Right kidney (tissue), 1 donor: ENCODE measurements at regions not wholly inside any gene's neighbourhood (a gene's known extent, or its start where the extent isn't known, plus 50 kb on each side); places are given as distances from the start of the nearest gene placed in this dataset.
"Not testable (repeated sequence)": the region's sequence is repeated elsewhere in the genome, so short reads cannot be mapped to it uniquely, and the experiment has no call there.

Source experiments
- DNase-seq: peaks from one replicate; pipeline ENCODE4 v3.0.0-alpha.2; 2016

- no peak for DNase-seq
Observed at GRCh38 chr6:74715355-74716085, 490.3 kb downstream of the COL12A1 start.

- no peak for DNase-seq
Observed at GRCh38 chr6:74713941-74714340, 491.9 kb downstream of the COL12A1 start.

GRCh38 chr6:74705451-74705850 lies 500.4 kb downstream of the COL12A1 start:
- DNase-seq = no peak

DNA sequence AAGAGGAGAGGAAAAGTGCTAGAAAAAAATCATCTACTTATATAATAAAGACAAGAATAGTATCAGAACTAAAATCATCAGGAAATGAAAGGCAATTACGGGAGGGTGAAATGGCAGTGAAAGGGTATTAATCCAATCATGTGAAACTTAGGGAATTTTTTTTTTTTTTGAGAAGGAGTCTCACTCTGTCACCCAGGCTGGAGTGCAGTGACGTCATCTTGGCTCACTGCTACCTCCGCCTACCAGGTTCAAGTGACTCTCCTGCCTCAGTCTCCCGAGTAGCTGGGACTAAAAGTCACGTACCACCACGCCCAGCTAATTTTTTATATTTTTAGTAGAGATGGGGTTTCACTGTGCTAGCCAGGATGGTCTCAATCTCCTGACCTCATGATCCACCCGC lies 501.3 kb downstream of the COL12A1 start:
- not testable (repeated sequence) for DNase-seq

GRCh38 chr6:74690365-74690764 lies 515.5 kb downstream of the COL12A1 start:
- no peak for DNase-seq

DNA sequence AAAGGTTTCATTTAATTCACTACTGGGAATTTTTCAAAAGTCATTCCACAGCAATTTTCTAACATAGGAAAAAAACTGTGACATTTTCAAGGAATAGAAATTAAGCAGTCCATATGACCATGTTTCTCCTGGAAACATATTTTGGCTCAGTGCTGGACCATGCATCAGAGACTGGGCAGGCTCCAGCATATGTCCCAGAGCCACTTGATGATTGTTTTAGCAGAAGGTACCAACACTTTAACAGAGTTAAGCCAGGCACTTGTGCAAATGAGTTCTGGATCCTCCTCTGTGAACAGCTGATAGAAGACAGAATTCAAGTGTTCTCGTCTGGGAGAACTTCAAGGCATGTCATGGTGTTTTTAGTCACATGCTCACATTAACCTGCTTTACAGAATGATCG lies 516.3 kb downstream of the COL12A1 start:
- no peak for DNase-seq

DNA sequence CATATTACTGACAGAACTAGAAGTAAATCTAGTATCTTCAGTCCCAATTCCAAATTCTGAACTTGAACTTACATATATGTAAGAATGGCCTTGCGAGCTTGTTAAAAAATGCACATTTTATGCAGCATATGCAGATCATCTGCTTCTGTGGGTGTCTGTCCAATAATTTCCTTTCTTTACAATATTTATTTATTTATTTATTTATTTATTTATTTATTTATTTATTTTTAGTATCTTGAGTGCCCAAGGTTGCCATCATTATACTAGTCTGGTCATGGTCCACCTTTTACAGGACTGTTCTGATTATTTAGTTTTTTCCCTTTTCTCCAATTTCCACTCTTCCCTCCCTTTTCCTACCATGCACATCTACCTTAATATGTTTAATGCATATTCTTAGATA lies 528.4 kb downstream of the COL12A1 start:
- no peak for DNase-seq

DNA sequence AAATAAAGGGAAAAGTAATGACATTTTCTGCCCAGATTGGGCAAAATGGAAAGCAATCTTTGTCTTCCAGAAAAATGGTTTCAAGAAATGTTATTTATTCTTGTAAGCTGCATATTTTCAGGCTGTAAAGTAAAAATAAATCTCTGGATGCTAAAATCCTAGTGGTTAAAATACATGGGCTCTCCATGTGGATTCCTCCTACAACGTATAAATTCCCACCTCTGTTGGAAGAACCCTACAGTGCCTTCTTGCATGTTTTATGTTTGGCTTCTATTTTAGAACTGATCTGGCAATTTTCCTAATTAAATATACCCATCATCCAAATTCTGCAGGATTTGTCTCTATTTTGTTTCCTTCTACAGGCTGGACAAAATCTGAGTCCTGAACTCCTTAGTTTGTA lies 528.9 kb downstream of the COL12A1 start:
- DNase-seq = no peak

DNA sequence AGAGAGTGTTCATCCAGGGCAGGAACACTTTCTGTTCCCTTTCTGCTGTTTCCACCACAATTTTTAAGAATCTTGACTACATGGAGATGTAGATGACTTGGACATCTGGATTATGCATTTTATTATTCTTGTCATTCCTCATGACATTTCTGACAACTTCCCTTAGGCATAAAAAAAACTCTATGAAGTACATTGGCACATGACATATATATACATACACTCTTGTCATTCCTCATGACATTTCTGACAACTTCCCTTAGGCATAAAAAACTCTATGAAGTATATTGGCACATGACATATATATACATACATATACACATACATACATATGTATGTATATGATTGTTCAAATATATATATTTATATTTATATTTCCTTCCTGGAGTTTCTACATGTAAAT lies 531.5 kb downstream of the COL12A1 start:
- DNase-seq = no peak

- DNase-seq = no peak
Observed at GRCh38 chr6:74671558-74672025, 534.3 kb downstream of the COL12A1 start.

GRCh38 chr6:74658391-74658790 lies 547.5 kb downstream of the COL12A1 start:
- no peak for DNase-seq

DNA sequence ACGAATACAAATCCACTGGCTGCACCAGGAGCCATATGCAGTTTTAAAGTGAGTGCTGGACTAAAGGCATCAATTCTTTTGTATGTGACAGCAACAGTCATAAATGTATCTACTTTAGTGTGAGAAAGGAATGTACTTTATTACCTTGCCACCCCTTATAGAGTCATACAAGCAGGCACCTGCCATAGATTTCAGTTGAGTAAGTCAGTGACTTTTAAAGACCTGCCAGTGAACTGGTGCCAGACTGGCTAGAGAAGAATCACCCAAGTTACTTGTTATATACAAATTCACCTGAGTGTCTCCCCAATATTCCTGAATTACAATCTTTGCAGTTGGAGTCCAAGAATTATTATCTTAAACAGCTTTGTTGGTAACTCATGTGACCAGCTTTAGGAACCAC lies 547.9 kb downstream of the COL12A1 start:
- no peak for DNase-seq

GRCh38 chr6:74657011-74657410 lies 548.8 kb downstream of the COL12A1 start:
- no peak for DNase-seq

DNA sequence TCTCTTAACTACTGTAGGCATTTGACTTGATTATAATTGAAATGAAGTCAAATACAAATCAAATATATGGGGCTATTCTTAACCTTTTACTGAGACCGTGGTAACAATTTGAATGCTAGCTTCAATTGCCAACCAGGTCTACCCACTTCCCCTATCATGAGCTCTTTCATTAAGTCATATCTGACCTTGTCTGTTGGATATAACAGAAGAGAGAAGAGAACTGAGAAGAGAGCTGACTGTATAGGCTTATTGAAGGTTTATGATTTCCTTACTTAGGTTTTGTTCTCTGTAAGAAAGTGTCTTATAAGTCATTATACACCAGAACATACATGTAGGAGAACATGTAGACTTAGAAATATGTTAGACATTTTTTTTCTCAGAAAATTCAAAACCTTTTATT lies 549.4 kb downstream of the COL12A1 start:
- no peak for DNase-seq

DNA sequence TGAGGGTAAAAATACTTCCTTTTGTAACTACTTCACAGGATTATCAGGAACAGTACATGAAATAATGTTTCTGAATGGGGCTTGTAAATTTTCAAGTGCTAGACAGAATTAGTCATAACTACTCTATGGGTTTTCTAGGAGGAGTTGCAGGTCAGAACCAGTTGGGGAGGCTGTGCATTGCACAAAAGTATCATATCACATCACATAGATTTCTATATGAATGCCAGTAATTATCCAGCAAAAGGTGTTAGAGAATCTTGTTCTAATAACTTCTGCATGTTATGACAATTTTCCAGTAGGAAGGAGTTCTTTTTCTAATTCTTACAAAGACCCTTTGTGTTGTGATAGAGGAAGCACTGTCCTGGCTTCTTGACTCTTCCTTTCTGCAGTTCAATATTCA lies 551.6 kb downstream of the COL12A1 start:
- DNase-seq = no peak

DNA sequence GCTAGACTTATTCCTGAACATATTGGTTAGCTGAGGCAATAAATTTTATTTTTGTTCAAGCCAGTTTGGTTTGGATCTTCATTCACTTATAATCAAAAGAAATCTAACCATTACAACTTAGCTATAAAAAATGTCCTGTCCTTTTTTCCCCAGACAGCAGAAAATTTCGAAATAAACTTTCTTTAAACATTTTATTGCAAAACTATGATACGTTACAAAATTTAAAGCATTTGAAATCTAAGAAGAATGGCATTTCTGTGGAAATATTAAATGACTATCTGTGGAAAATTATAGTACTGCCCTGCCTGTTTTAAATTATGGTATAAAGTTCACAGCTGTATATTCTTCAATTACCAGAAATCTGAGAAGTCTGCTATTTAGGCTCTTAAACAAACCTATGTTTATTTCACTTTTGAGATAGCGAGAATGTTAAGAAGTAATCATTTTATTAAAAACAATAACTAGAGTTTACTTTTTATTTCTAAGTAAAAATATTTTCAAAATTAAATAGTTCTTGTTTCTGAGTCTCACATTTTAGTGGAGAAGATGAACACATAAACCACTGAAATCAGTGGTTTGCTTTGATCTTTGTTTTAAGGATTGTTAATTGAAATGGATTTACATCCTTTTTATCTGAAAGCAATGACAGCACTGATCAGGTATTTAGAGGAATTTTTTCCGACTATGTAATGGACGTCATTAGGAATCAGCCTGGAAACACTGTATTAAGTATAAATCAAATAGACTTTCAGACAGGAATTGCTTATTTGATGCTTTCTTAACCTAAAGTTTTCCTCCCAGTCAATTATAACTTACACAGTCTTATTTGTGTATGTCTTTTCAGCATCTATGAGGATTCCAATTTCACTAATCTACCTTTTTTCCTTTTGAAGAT lies 553.7 kb downstream of the COL12A1 start:
- no peak for DNase-seq

GRCh38 chr6:74650668-74651067 lies 555.2 kb downstream of the COL12A1 start:
- DNase-seq = no peak

- DNase-seq = no peak
Observed at GRCh38 chr6:74646461-74646860, 559.4 kb downstream of the COL12A1 start.

GRCh38 chr6:74645108-74645849 lies 560.6 kb downstream of the COL12A1 start:
- no peak for DNase-seq

GRCh38 chr6:74642101-74642500 lies 563.8 kb downstream of the COL12A1 start:
- DNase-seq = no peak

- no peak for DNase-seq
Observed at GRCh38 chr6:74638412-74638811, 567.4 kb downstream of the COL12A1 start.

- DNase-seq = no peak
Observed at GRCh38 chr6:74632196-74632875, 573.5 kb downstream of the COL12A1 start.
